Stomach (tissue), 8 donors: ENCODE measurements at regions not wholly inside any gene's neighbourhood (a gene's known extent, or its start where the extent isn't known, plus 50 kb on each side); places are given as distances from the start of the nearest gene placed in this dataset.
A peak's percentile ranks its signal among the peaks of the same experiment; 100 is the strongest.

Experiments used
- DNase-seq, 2 donors: peaks; one replicate each; pipeline versions ENCODE4 v3.0.0 to v3.0.0-alpha.2; 2013 to 2019
- H3K27ac ChIP-seq, 5 donors: fragments of 200-600 bp in 4 of 5; sonication (generic) in 4 of 5; one replicate each; pipeline ENCODE4 v1.5.1; 2013 to 2019; ENCODE audit warnings: mild to moderate bottlenecking in 1 of 5, moderate library complexity in 1 of 5
- H3K27me3 ChIP-seq, 3 donors: fragments of 200-600 bp; sonication (generic); one replicate each; pipeline ENCODE4 v1.5.1; 2017 to 2019; ENCODE audit warnings: mixed run types in 1 of 3
- H3K36me3 ChIP-seq, 4 donors: fragments of 200-600 bp; sonication (generic); 1 replicate in 3 of 4; 2 replicates in 1 of 4; pipeline ENCODE4 v1.5.1; 2016 to 2019
- H3K4me1 ChIP-seq, 4 donors: fragments of 200-600 bp; sonication (generic); one replicate each; pipeline ENCODE4 v1.5.1; 2016 to 2019
- H3K4me3 ChIP-seq, 4 donors: fragments of 200-600 bp; sonication (generic) in 3 of 4; one replicate each; pipeline ENCODE4 v1.5.1; 2016 to 2019; ENCODE audit warnings: mild to moderate bottlenecking in 1 of 4
- H3K9me3 ChIP-seq, 4 donors: fragments of 200-600 bp; sonication (generic); one replicate each; pipeline ENCODE4 v1.5.1; 2016 to 2019
- CTCF ChIP-seq, 7 experiments: fragments of 450-650 bp in 4 of 7; fragments of 200-600 bp in 3 of 7; sonication (generic) in 3 of 7; IDR thresholded peaks; one replicate each; pipeline ENCODE4 v1.5.1; 2016 to 2019; ENCODE audit warnings: antibody characterized with exemption in 7 of 7, control low read depth in 2 of 7, mild to moderate bottlenecking in 1 of 7
- EP300 ChIP-seq: sonication (generic); formaldehyde crosslinking; IDR thresholded peaks from one replicate; pipeline ENCODE4 v1.6.1; 2017; ENCODE audit warnings: antibody characterized with exemption
- POLR2A ChIP-seq, 4 donors: fragments of 450-650 bp; IDR thresholded peaks; one replicate each; pipeline ENCODE4 v1.6.1; 2016; ENCODE audit warnings: antibody characterized with exemption in 4 of 4, control low read depth in 2 of 4, mild to moderate bottlenecking in 1 of 4, moderate library complexity in 1 of 4
- POLR2AphosphoS5 ChIP-seq, 3 donors: sonication (generic); formaldehyde crosslinking; IDR thresholded peaks; one replicate each; pipeline ENCODE4 v1.6.1; 2016; ENCODE audit warnings: antibody characterized with exemption in 3 of 3
- WGBS, 5 donors: extraction: QIAGEN DNeasy Blood & Tissue Kit in 3 of 5; methylation state at CpG; one replicate each; pipeline versions ENCODE4 v1.1.5 to v1.1.7; 2013 to 2018; 5-methylcytosine and 5-hydroxymethylcytosine counted together
- intact Hi-C: fragments of 100-400 bp; cut with DNase I; formaldehyde crosslinking; loops from one replicate; pipeline ENCODE4 v1.15.1; 2023; ENCODE audit warnings: low total_unique reads
- donor health status: healthy with polysubstance abuse.
- donor health status: Bipolar disorder and iron deficiency.
- donor health status: healthy.

GRCh38 chr4:125688841-125689240 lies 374.1 kb downstream of the FAT4 start:
- H3K9me3 ChIP-seq = no peaks in the 10 kb centered on the region

GRCh38 chr4:125689805-125690204 lies 375.1 kb downstream of the FAT4 start:
- H3K4me1 ChIP-seq = no peaks in the 10 kb centered on the region
- H3K9me3 ChIP-seq = no peaks in the 10 kb centered on the region
- H3K36me3 ChIP-seq = no peaks in the 10 kb centered on the region
- no peaks in the 10 kb centered on the region for H3K27me3 ChIP-seq
- no peak for DNase-seq
- intact Hi-C loops = no loop called here
- no peak overlapping the region for H3K4me3 ChIP-seq
- no peak overlapping the region for H3K27ac ChIP-seq
- TF ChIP-seq CTCF (IDR thresholded peaks at IDR 0.05) = no peak
- no peak for TF ChIP-seq POLR2A (IDR thresholded peaks at IDR 0.05)
- TF ChIP-seq EP300 = no peak
- no peak for TF ChIP-seq POLR2AphosphoS5 (IDR thresholded peaks at IDR 0.05)

More at GRCh38 chr4:125688841-125689240, 374.1 kb downstream of the FAT4 start:
- WGBS, 5 donors = 90 to 96% (median 91%) methylated on average over 3 of the region's 3 CpGs
- no peak for TF ChIP-seq EP300
- no peak for TF ChIP-seq POLR2A (IDR thresholded peaks at IDR 0.05)
- no peaks in the 10 kb centered on the region for H3K4me1 ChIP-seq
- H3K4me3 ChIP-seq = no peak overlapping the region
- no peaks in the 10 kb centered on the region for H3K27me3 ChIP-seq
- DNase-seq = no peak
- intact Hi-C loops = no loop called here
- H3K27ac ChIP-seq = no peak overlapping the region
- no peaks in the 10 kb centered on the region for H3K36me3 ChIP-seq

GRCh38 chr4:125693228-125693627 lies 378.5 kb downstream of the FAT4 start:
- no peaks in the 10 kb centered on the region for H3K4me1 ChIP-seq
- H3K36me3 ChIP-seq = no peaks in the 10 kb centered on the region
- no peak overlapping the region for H3K27ac ChIP-seq
- H3K4me3 ChIP-seq = no peak overlapping the region
- intact Hi-C loops = no loop called here
- H3K27me3 ChIP-seq = no peaks in the 10 kb centered on the region
- H3K9me3 ChIP-seq = peaks cover 0 to 5% (median 0%) of the 10 kb centered on the region in 4 donors
- TF ChIP-seq EP300 (no peak), POLR2AphosphoS5 (IDR thresholded peaks at IDR 0.05) (no peak)
- DNase-seq = peak in 1 of 2 donors; percentile 27

- Histone ChIP-seq H3K27me3 (no peaks in the 10 kb centered on the region), H3K9me3 (peaks cover 0 to 8% (median 0%) of the 10 kb centered on the region in 4 donors), H3K27ac (no peak overlapping the region), H3K4me3 (no peak overlapping the region), H3K4me1 (no peaks in the 10 kb centered on the region), H3K36me3 (no peaks in the 10 kb centered on the region)
- DNase-seq = no peak
- TF ChIP-seq EP300 (no peak), CTCF (IDR thresholded peaks at IDR 0.05) (no peak), POLR2AphosphoS5 (IDR thresholded peaks at IDR 0.05) (no peak), POLR2A (IDR thresholded peaks at IDR 0.05) (no peak)
- intact Hi-C loops = no loop called here
Measured at GRCh38 chr4:125702406-125702805, 387.7 kb downstream of the FAT4 start.

- intact Hi-C loops = no loop called here
- no peak overlapping the region for H3K4me3 ChIP-seq
- DNase-seq = no peak
- H3K27me3 ChIP-seq = no peaks in the 10 kb centered on the region
- WGBS, 5 donors = 33 to 48% (median 43%) methylated on average over 1 of the region's 1 CpG
- H3K4me1 ChIP-seq = no peaks in the 10 kb centered on the region
- no peak for TF ChIP-seq POLR2A (IDR thresholded peaks at IDR 0.05)
- H3K9me3 ChIP-seq = peaks cover 0 to 5% (median 0%) of the 10 kb centered on the region in 4 donors
- no peaks in the 10 kb centered on the region for H3K36me3 ChIP-seq
- no peak overlapping the region for H3K27ac ChIP-seq
Measured at GRCh38 chr4:125703443-125703842, 388.7 kb downstream of the FAT4 start.

GRCh38 chr4:125704726-125705125 lies 390.0 kb downstream of the FAT4 start:
- DNase-seq = no peak
- TF ChIP-seq POLR2AphosphoS5 (IDR thresholded peaks at IDR 0.05) (no peak), EP300 (no peak), CTCF (IDR thresholded peaks at IDR 0.05) (no peak), POLR2A (IDR thresholded peaks at IDR 0.05) (no peak)
- H3K27ac ChIP-seq = no peak overlapping the region
- intact Hi-C loops = no loop called here
- H3K36me3 ChIP-seq = no peaks in the 10 kb centered on the region
- H3K27me3 ChIP-seq = no peaks in the 10 kb centered on the region
- H3K9me3 ChIP-seq = peaks cover 0 to 5% (median 0%) of the 10 kb centered on the region in 4 donors
- no peak overlapping the region for H3K4me3 ChIP-seq
- no peaks in the 10 kb centered on the region for H3K4me1 ChIP-seq
- 56 to 77% (median 63%) methylated on average over 3 of the region's 3 CpGs for WGBS, 5 donors
